ENCODE measurements at regions not wholly inside any gene's neighbourhood (a gene's known extent, or its start where the extent isn't known, plus 50 kb on each side); places are given as distances from the start of the nearest gene placed in this dataset.

DNA sequence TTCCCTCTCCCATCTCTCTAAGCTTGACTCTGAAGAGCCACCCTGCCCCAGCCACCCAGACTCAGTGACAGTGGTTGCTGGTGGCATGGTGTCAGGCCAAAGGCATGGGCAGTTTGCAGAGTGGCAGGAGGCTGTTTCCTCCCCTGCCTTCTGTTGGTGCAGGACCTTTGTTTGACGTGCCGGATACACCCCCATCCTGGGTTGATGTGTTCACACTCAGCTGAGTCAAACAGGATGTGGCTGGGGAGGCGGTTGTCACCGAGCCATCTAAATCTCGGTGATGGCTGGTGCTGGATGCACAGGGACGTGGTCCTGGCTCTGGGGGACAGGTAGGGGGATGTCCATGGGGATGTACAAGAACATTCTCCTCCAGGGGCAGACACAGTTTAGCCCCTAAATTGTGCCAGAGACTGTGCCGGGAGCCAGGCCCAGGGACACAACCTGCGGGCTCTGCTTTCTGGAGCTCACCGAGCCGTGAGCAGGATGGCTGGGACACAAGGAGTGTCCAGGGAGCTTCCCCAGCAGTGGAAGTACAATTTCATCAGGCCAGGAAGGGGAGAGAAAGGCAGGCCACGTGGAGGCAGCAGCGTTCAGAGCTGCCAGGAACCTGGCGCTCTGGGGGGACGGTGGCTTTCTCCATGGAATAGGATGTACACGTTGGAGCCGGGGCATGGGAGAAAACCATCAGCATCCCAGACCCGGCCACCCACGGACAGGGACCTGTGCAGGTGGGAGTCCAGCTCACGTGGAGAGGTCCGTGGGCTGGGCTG is 264.2 kb downstream of the SEC14L1 start:
- peak in 1 of 5 donors; percentile 36 for DNase-seq
- no peaks in the 10 kb centered on the region for H3K36me3 ChIP-seq
- WGBS, 3 donors, result 69 to 78% (median 72%) methylated on average over 17 to 20 of the region's 20 CpGs
- intact Hi-C loops (cut with DNase I), result no loop called here
- peaks cover 14% of the 10 kb centered on the region for H3K4me1 ChIP-seq (ENCODE audit: insufficient read depth)
- H3K27me3 ChIP-seq, result no peaks in the 10 kb centered on the region
- H3K27ac ChIP-seq, result no peak overlapping the region
- H3K4me3 ChIP-seq, result no peak overlapping the region
- H3K9me3 ChIP-seq, result no peaks in the 10 kb centered on the region
- TF ChIP-seq CTCF (IDR thresholded peaks at IDR 0.05) (no peak), EP300 (IDR thresholded peaks at IDR 0.05) (no peak)

- Histone ChIP-seq H3K36me3 (no peaks in the 10 kb centered on the region), H3K27ac (no peak overlapping the region), H3K4me3 (no peak overlapping the region), H3K27me3 (no peaks in the 10 kb centered on the region), H3K9me3 (no peaks in the 10 kb centered on the region), H3K4me1 (ENCODE audit: insufficient read depth) (peaks cover 14% of the 10 kb centered on the region)
- DNase-seq, result no peak
- WGBS, 3 donors, result 79 to 90% (median 87%) methylated on average over 11 of the region's 11 CpGs
- TF ChIP-seq EP300 (IDR thresholded peaks at IDR 0.05) (no peak), CTCF (IDR thresholded peaks at IDR 0.05) (no peak), POLR2A (IDR thresholded peaks at IDR 0.05) (no peak)
- intact Hi-C loops (cut with DNase I), result no loop called here
Observed at GRCh38 chr17:77405867-77406732, 265.3 kb downstream of the SEC14L1 start.

GRCh38 chr17:77407321-77408277 is 266.8 kb downstream of the SEC14L1 start:
- intact Hi-C loops (cut with DNase I), result no loop called here
- no peaks in the 10 kb centered on the region for H3K27me3 ChIP-seq
- H3K27ac ChIP-seq, result peak overlapping the region in 1 of 2 donors; percentile 46
- H3K4me1 ChIP-seq (ENCODE audit: insufficient read depth), result peaks cover 14% of the 10 kb centered on the region
- H3K36me3 ChIP-seq, result no peaks in the 10 kb centered on the region
- no peaks in the 10 kb centered on the region for H3K9me3 ChIP-seq
- TF ChIP-seq POLR2A (IDR thresholded peaks at IDR 0.05) (no peak), EP300 (IDR thresholded peaks at IDR 0.05) (no peak)
- H3K4me3 ChIP-seq, result no peak overlapping the region
- DNase-seq, result no peak
- 62 to 69% (median 69%) methylated on average over 11 of the region's 11 CpGs for WGBS, 3 donors

DNA sequence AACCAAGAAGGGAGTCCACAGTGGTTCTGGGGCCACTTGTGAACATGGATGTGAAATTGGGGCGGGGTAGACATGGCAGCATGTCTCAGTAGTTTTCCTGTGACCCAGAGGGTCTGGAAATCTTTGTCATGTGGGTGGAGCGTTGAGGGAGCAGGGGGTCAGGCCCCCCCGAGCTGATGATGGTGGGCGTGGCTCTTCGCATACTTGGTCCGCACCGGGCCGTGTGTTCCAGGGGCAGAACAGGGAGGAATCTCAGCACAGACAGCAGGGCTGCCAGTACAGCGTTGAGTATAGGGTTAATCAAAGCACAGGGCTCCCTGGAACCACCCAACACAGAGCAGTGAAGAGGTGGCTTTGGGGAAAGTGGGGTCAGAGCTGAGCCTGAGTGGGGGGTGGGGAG is 267.5 kb downstream of the SEC14L1 start:
- no peaks in the 10 kb centered on the region for H3K27me3 ChIP-seq
- no peak overlapping the region for H3K4me3 ChIP-seq
- intact Hi-C loops (cut with DNase I), result no loop called here
- peak overlapping the region; percentile 46 to 49 for H3K27ac ChIP-seq
- no peaks in the 10 kb centered on the region for H3K9me3 ChIP-seq
- no peak for TF ChIP-seq EP300 (IDR thresholded peaks at IDR 0.05)
- TF ChIP-seq CTCF (IDR thresholded peaks at IDR 0.05), result no peak
- no peak for DNase-seq
- H3K36me3 ChIP-seq, result no peaks in the 10 kb centered on the region
- WGBS, 3 donors, result 36 to 55% (median 43%) methylated on average over 9 of the region's 9 CpGs
- H3K4me1 ChIP-seq (ENCODE audit: insufficient read depth), result peaks cover 14% of the 10 kb centered on the region
